GM23338 (cell line): ENCODE measurements at regions not wholly inside any gene's neighbourhood (a gene's known extent, or its start where the extent isn't known, plus 50 kb on each side); places are given as distances from the start of the nearest gene placed in this dataset.

Experiments
- ATAC-seq: fragments of 200-7000 bp; cut with Tn5 transposase; 3 replicates; pipeline ENCODE4 v1.9.1; 2020
- DNase-seq: peaks from one replicate; pipeline ENCODE4 v3.0.0-alpha.2; 2015; ENCODE audit warnings: low spot score
- H2AFZ ChIP-seq: fragments of 200-600 bp; sonication (generic); 2 replicates; pipeline ENCODE4 v1.8.0; 2016; ENCODE audit warnings: antibody characterized with exemption, mild to moderate bottlenecking, moderate library complexity
- H3F3A ChIP-seq: fragments of 200-600 bp; sonication (generic); replicated peaks from 2 replicates; pipeline ENCODE4 v1.8.0; 2017; ENCODE audit warnings: antibody characterized with exemption, mixed run types, low read depth
- H3K27ac ChIP-seq: fragments of 200-600 bp; sonication (generic); 2 replicates; pipeline ENCODE4 v1.6.1; 2016; ENCODE audit warnings: low read depth
- H3K27me3 ChIP-seq: fragments of 200-600 bp; sonication (generic); 2 replicates; pipeline ENCODE4 v1.8.0; 2016; ENCODE audit warnings: mild to moderate bottlenecking, mixed run types, moderate library complexity; ENCODE audit not compliant: insufficient read depth
- H3K36me3 ChIP-seq: fragments of 200-600 bp; sonication (generic); 2 replicates; pipeline ENCODE4 v1.8.0; 2016; ENCODE audit warnings: mild to moderate bottlenecking; ENCODE audit not compliant: insufficient read depth
- H3K4me1 ChIP-seq: fragments of 200-600 bp; sonication (generic); 2 replicates; pipeline ENCODE4 v1.8.0; 2016; ENCODE audit warnings: mild to moderate bottlenecking, moderate library complexity; ENCODE audit not compliant: insufficient read depth
- H3K4me2 ChIP-seq: fragments of 200-600 bp; sonication (generic); 2 replicates; pipeline ENCODE4 v1.7.1; 2017; ENCODE audit warnings: mixed run types
- H3K4me3 ChIP-seq: fragments of 200-600 bp; sonication (generic); 2 replicates; pipeline ENCODE4 v1.6.1; 2016; ENCODE audit warnings: mixed run types
- H3K79me2 ChIP-seq: fragments of 200-600 bp; sonication (generic); replicated peaks from 2 replicates; pipeline ENCODE4 v1.8.0; 2017; ENCODE audit warnings: mild to moderate bottlenecking; ENCODE audit not compliant: insufficient read depth
- H3K9me2 ChIP-seq: fragments of 200-600 bp; sonication (generic); 2 replicates; pipeline ENCODE4 v1.8.0; 2017; ENCODE audit not compliant: insufficient read depth
- H4K20me1 ChIP-seq: fragments of 200-600 bp; sonication (generic); replicated peaks from 2 replicates; pipeline ENCODE4 v1.8.0; 2017; ENCODE audit warnings: mild to moderate bottlenecking; ENCODE audit not compliant: insufficient read depth
- H3K27ac Mint-ChIP-seq: 2 replicates; pipeline ENCODE4 v1.8.0; 2020; ENCODE audit warnings: inconsistent platforms, mild to moderate bottlenecking, moderate library complexity, mixed read lengths
- H3K27me3 Mint-ChIP-seq: 3 replicates; pipeline ENCODE4 v1.8.0; 2022; ENCODE audit warnings: low read depth, mild to moderate bottlenecking, moderate library complexity, mixed read lengths, inconsistent platforms; ENCODE audit not compliant: insufficient read depth, poor library complexity
- H3K36me3 Mint-ChIP-seq: 3 replicates; pipeline ENCODE4 v1.8.0; 2021; ENCODE audit warnings: low read depth, mild to moderate bottlenecking, inconsistent platforms, moderate library complexity, mixed read lengths
- H3K4me1 Mint-ChIP-seq: 3 replicates; pipeline ENCODE4 v1.8.0; 2020; ENCODE audit warnings: mild to moderate bottlenecking, inconsistent platforms, mixed read lengths
- H3K4me3 Mint-ChIP-seq: 3 replicates; pipeline ENCODE4 v1.8.0; 2021; ENCODE audit warnings: moderate library complexity, mild to moderate bottlenecking, inconsistent platforms, mixed read lengths
- H3K9me3 Mint-ChIP-seq: 3 replicates; pipeline ENCODE4 v1.8.0; 2020; ENCODE audit warnings: moderate library complexity, mild to moderate bottlenecking, inconsistent platforms, mixed read lengths
- CTCF ChIP-seq, 2 experiments: fragments of 200-600 bp in 1 of 2; sonication (generic) in 1 of 2; conservative IDR thresholded peaks; 2 replicates each; pipeline versions ENCODE4 v1.5.1 to v1.6.1; 2016 to 2017; ENCODE audit warnings: antibody characterized with exemption in 2 of 2, low read depth in 2 of 2, mild to moderate bottlenecking in 2 of 2, moderate library complexity in 1 of 2
- ZNF462 ChIP-seq: fragments of 250-450 bp; sonication (Bioruptor Pico); IDR thresholded peaks from 2 replicates; pipeline ENCODE4 v1.5.0; 2020; ENCODE audit warnings: mild to moderate bottlenecking, moderate library complexity

GRCh38 chr4:38319456-38320342 is 344.3 kb upstream of the KLF3 start:
- ATAC-seq = peak; percentile 82
- no peak overlapping the region for H3K4me3 Mint-ChIP-seq
- no peak overlapping the region for H3K27ac Mint-ChIP-seq
- peaks cover 12% of the 10 kb centered on the region for H3K4me1 ChIP-seq
- H4K20me1 ChIP-seq = no peaks in the 10 kb centered on the region
- no peaks in the 10 kb centered on the region for H3F3A ChIP-seq
- H3K79me2 ChIP-seq = no peaks in the 10 kb centered on the region
- peak overlapping the region; percentile 67 for H2AFZ ChIP-seq
- H3K4me3 ChIP-seq = no peak overlapping the region
- no peak overlapping the region for H3K27ac ChIP-seq
- no peaks in the 10 kb centered on the region for H3K36me3 ChIP-seq
- peak; percentile 91 for DNase-seq
- H3K36me3 Mint-ChIP-seq = peaks cover 14% of the 10 kb centered on the region
- H3K9me2 ChIP-seq = peaks cover 10% of the 10 kb centered on the region; the same call in 1 of the 2 replicates
- H3K9me3 Mint-ChIP-seq = peaks cover 11% of the 10 kb centered on the region; the same call in 2 of the 3 replicates
- H3K4me2 ChIP-seq = peak overlapping the region; percentile 48; the same call in 1 of the 2 replicates
- peaks cover 16% of the 10 kb centered on the region for H3K4me1 Mint-ChIP-seq
- H3K27me3 Mint-ChIP-seq = no peaks in the 10 kb centered on the region
- TF ChIP-seq CTCF (conservative IDR thresholded peaks at IDR 0.05; ENCODE audit: low read depth in 2 of 2) (peak; percentile 92 to 93), ZNF462 (CRISPR knock-in tag) (no peak)
- H3K27me3 ChIP-seq = no peaks in the 10 kb centered on the region
